ENCODE measurements at regions not wholly inside any gene's neighbourhood (a gene's known extent, or its start where the extent isn't known, plus 50 kb on each side); places are given as distances from the start of the nearest gene placed in this dataset.

DNA sequence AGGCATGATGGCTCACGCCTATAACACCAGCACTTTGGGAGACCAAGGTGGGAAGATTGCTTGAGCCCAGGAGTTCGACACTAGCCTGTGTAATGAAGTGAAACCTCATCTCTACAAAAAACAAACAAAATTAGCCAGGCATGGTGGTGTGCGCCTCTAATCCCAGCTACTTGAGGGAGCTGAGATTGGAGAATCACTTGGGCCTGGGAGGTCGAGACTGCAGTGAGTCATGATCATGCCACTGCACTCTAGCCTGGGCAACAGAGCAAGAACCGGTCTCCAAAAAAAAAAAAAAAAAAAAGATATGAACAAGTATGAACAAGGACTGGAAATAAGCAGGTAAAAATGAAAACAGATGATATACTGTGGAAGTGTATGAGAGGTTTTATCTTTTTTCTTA lies 54.1 kb upstream of the SOX6 start:
- TF ChIP-seq, protein P1, sequence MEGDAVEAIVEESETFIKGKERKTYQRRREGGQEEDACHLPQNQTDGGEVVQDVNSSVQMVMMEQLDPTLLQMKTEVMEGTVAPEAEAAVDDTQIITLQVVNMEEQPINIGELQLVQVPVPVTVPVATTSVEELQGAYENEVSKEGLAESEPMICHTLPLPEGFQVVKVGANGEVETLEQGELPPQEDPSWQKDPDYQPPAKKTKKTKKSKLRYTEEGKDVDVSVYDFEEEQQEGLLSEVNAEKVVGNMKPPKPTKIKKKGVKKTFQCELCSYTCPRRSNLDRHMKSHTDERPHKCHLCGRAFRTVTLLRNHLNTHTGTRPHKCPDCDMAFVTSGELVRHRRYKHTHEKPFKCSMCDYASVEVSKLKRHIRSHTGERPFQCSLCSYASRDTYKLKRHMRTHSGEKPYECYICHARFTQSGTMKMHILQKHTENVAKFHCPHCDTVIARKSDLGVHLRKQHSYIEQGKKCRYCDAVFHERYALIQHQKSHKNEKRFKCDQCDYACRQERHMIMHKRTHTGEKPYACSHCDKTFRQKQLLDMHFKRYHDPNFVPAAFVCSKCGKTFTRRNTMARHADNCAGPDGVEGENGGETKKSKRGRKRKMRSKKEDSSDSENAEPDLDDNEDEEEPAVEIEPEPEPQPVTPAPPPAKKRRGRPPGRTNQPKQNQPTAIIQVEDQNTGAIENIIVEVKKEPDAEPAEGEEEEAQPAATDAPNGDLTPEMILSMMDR (conservative IDR thresholded peaks at IDR 0.05 in 1 of 2, IDR thresholded peaks at IDR 0.05 in 1 of 2; ENCODE audit: extremely low read depth in 1 of 2, insufficient read depth in 1 of 2, low read depth in 1 of 2, low read length in 2 of 2): no peak
- TF ChIP-seq EZH2 (IDR thresholded peaks at IDR 0.05; ENCODE audit: borderline replicate concordance, low read length): no peak

Data from mammary epithelial cell (primary cell).